HG03460 (cell line): ENCODE measurements at regions not wholly inside any gene's neighbourhood (a gene's known extent, or its start where the extent isn't known, plus 50 kb on each side); places are given as distances from the start of the nearest gene placed in this dataset.
"Not testable (repeated sequence)": the region's sequence is repeated elsewhere in the genome, so short reads cannot be mapped to it uniquely, and the experiment has no call there.

Source experiments
- ATAC-seq: cut with Tn5 transposase; IDR thresholded peaks from one replicate; pipeline ENCODE4 v1.9.1; 2021; ENCODE audit not compliant: unreplicated experiment

DNA sequence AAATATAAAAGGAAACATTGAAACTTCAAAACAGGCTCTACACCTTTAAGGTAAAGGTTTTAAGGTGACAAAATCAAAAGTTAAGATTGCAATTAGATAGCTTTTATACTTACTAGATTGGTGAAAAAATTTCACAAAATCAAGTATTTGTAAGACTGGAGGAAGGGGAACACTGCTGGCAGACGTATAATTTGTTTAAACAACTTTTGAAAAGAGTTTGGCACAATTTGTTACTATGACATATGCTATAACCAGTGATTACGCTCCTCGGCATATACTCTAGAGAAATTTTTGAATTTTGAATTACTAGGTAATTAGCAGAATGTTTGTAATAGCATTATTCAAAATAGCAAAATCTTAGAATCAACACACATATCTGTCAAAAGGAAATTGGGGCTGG lies 425.0 kb downstream of the LRRIQ3 start:
- no peak for ATAC-seq

DNA sequence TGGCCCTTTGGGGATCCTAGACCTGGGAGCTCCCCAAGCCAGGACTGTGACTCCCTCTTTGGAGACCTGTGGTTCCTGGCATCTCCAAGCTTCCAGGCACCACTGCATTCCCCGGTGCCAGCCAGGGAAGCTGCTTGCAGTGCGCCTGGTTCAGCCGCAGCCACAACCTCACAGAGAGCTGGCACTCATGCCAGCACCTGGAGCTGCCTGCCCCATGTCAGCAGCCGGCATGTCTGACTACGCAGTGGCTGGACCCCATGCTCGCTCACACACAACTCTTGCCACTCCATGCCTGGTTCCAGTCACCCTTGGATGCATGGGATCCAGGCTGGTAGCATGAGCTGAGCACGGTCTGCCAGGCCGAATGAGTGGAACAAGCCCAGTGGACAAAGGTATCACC lies 426.6 kb downstream of the LRRIQ3 start:
- ATAC-seq: no peak

DNA sequence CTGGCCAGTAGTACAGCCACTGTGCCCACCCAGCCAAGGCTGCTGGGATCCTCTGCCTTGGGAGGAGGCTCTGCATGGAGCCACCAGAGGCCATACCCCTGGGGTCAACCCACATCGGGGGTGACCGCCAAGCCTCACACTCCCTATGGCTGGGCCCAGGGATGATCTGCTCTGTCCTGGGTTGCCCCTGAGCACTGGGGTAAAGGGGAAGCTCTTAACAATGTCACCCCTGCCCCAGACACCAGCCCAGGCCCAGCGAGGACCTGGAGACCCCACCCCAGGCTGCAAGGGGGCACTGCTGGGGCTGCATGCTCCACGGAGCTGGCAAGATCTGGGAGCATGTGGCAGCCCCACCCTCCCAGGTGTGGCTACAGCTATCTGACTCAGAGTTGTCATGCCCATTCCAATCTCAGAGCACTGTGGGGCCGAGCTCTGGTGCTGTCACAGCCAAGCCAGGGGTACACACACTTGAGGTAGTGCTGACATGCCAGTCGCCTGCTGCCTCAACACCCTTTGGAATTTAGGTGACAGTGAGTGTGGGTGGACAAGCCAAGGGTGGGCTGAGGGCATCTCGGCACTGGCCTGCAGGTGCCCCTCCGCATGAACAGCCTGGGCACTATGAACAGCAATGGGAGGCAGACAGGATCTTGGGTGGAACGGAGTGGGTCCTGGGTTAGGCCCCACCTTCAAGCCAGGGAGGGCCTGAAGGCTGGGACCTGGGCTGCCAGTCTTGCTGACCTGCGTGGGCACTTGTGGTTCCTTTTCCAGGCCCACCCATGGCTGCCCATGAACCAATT lies 427.7 kb downstream of the LRRIQ3 start:
- no peak for ATAC-seq

DNA sequence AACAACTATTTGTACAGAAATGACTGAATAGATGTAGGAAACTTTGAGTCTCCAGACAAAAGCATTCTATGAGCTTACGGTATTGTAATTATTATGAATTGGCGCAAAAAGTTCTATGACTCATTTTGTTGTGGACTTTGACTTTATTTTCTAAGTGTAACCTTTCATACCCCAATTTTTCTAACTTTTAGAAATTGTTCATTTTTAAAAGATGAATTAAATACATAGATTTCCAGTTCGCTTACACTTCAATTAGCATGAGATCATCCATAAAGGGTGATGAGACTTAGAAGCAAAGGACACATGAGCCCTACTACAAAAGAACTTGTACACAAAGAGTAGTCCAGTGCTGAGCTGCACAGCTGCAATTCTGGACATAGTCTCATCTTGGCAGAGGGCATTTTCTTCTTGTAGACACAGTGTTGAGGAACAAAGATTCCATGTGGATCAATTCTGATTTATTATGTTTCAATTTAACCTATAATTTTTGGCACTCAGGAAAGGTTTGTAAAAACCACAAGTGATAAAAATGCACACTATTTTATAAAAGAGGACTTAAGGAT lies 431.1 kb downstream of the LRRIQ3 start:
- ATAC-seq: no peak

DNA sequence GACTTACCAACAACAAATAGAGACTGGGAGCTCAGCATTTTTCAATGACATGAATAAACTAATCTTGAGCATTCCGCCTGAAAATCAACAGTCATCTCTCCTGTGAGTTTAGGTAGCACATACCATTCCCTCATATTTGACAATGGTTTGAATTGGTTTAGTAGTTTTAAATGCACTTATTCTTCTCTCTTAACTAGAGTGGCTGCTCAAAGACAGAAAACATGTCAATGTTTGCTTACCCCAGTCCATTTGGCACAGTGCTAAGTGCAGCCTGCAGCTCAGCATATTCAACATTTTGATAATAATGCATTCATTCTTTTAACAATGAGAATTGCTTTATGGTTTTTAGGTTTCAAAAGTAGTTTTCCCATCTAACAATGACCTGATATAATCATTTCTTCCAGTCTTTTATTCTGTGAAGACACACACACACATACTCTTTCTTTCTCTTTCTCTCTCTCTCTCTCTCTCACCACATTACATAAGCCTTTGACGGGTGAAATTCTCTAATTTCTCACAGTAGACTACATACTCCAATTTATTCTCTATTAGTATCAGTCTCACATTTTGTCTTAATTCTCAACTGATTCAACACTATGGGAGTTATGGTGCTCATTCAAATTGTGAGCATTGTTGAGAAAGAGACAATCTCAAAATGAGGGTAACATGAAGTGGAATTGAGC lies 432.3 kb downstream of the LRRIQ3 start:
- no peak for ATAC-seq

DNA sequence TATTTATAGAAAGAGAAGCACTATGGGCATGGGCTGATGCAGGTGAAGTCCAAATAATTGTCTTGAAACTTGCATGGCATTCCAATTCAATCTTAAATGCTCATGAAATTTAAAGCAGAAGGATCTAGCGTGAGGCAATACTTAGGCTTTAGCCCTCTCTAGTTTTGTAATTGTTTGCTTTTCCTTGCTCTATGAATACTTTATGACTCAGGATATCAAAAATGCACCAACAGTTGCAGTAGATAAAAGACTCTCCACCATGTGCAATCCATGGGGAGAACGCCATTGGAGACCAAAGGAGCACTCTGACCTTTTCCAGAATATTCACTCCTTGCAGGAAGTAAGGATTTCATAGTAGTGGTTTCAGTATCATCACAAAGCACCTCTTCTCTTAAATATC lies 436.4 kb downstream of the LRRIQ3 start:
- ATAC-seq: no peak

DNA sequence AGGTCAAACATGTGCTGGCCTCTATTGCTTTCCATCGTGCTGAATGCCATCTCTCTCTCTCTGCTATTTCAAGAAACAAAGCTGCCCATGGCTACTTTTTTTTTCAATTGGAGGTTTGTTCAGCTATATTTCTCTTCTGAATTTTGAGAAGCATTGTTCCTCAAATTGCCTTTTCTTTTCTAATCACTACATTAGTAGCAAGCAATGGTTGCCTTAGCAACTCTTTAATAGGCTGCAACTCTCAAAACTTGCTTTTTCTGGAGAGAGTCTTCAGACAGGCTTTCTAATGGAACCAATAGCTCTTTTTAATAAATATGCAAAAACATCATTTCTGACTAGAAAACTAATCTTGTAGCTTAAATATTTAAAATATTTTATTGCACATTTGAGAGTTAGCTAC lies 439.0 kb downstream of the LRRIQ3 start:
- ATAC-seq: no peak

DNA sequence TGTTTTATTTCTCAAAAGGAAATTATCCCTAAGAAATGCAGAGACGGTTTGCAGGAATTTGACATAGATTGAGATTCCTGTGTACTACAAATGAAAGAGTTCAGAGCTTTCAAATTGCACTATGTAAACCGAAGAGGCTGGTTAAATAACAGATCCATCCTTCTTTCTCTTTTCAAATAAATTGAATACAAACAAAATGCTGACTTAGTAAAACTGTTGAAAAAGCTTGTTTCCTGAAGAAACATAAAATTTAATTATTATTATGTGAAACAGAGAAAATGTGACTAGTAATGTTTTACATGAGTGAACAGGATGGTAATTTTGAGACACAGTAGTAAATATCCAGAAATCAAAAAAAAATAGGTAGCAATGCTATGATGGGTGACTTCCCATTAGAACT lies 441.2 kb downstream of the LRRIQ3 start:
- no peak for ATAC-seq

DNA sequence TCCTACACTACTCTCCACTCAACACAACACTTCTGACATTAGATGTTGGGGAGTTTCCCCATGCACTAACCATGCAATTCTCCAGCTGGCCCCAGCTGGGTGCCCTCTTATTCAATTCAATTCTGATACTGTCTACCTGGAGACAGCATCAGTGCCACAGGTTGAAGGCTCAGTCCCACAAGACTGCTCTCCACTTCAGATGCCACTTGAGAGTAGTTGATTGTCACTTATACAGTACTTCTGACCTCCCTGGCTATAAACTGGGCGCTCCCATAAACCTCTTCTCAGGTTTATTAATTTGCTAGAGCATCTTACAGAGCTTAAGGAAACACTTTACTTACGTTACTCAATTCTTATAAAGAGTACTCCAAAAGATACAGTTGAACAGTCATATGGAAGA lies 442.3 kb downstream of the LRRIQ3 start:
- ATAC-seq: no peak

DNA sequence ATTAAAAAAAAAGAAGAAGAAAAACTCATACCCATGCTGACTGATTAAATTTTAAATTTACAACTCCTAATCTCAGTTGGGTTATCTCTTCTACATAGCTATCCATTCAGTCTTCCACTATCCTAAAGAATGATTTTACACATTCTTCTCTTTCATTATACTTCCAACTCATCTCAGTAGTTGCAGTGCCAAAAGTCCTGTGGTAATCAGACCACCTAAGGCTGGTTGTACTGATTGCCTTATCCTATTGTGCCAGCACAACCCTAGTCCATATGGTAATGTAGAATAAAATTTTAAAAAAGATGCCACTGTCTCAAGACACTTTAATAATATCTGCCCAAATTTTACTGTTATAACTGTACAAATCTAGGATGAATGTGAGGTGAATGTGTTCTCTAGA lies 448.0 kb downstream of the LRRIQ3 start:
- ATAC-seq: no peak

DNA sequence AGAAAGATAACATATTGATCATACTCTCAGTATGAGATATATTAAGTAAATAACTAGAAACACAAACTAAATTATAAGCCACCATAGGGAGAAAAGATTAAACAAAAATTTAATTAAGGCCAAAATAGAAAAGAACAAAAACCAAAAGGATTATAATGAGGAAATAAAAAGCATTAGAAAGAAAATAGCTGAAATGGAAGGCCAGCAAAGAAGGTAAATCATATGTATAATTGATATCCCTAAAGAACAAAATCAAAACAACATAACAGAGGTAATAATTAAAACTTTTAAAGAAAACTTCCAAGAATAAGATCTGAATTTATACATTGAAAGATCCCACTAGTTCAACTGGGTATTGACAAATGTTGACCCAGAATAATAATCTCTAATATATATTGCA lies 453.0 kb downstream of the LRRIQ3 start:
- ATAC-seq: no peak

DNA sequence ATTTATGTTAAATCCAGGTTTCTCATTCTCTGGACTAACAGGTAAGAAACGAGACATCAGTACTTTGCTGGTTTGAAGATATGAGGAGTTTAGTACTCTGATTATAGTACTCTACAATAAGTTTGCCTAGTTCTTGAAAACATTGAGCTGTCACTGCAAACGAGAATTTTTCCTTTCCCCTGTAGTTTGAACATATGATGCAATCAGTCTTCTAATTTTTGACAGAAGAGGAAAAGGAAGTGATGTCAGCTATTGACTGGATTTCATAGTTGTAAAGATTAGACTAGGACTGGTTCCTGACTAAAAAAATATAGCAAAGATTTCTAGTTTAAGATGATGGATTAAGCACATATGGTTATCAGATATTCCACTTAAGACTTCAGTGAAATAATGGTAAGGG lies 461.9 kb downstream of the LRRIQ3 start:
- ATAC-seq: no peak

DNA sequence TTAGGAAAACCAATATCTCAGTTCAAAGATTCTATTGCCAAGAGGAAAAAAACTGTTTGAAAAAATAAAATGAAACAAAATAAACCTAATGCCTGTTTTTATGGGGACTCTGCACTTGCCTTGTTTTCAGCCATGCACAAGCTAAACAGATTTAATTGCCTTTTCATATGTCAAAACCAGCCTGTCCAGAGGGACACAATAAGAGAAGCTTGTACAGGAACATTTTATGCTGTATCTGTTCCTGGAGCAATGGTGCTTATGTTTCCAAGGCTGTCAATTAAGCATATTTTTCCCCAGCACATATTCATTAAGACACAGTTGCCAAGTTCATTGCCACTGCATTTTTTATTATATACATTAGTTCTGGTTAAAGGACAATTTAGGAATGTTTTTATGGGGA lies 470.9 kb downstream of the LRRIQ3 start:
- no peak for ATAC-seq

DNA sequence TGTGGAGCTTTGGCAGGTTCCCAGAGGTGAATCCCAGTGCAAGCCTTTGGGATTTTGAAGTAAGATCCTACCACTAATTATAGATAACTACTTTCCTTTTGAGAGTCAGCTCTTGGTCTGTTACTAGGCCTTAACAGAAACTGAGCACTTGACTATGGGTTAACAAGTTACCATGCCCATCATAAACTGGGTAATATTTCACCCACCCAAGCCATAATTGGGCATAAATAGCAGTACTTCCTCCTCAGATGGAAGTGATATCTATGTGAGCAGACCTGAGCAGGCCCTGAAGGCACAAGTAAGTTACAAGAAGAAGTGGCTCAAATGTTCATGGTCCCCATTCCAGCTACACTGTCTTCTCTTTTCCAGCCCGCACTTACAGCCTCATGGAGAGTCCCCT lies 475.9 kb downstream of the LRRIQ3 start:
- ATAC-seq: no peak

DNA sequence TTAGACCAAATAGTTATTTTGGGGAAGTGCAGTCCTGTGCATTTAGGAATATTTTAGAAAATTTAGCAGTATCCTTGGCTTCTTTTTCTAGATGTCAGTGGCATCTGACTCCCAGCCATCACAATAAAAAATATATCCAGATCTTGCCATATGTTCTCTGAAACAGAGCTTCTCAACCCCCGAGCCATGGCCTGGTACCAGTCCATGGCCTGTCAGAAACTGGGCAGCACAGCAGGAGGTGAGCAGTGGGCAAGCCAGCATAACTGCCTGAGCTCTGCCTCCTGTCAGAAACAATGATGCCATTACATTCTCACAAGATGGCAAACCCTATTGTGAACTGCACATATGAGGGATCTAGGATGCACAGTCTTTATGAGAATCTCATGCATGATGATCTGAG lies 480.0 kb downstream of the LRRIQ3 start:
- ATAC-seq: no peak

DNA sequence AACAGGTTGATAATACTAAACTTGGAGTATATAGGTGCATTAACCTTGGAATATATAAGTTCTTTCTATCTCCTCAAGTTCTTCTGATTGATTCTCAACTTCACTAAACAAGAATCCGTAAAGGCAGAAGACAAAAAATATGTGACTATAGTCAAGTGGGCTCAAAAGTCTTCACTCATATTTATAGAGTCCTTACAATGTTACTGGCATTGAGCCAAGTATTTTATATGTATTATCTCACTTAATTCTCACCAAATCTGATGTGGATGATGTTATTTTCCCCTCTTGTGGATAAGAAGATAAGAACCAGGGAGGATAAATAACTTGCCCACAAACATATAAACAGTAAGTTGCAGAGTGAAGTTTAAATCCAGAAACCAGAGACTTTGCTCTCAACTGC lies 486.9 kb downstream of the LRRIQ3 start:
- no peak for ATAC-seq

DNA sequence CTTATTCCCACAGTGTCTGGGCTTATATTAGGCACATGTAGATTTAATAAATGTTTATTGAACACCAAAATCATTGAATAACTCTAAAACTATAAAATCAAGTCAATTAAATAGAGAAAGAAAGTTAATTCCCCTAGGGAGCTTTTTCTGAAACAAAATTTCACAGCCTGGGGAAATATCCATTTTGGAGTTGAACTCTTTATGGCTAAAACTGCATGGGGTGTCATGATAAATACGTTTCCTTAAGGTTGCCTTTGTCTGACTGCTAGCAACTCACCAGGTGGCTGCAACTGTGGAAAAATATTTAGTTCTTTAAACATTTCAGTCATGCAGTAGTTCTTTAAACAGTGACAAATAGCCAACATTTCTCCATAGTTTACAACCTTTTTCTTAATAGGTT lies 496.1 kb downstream of the LRRIQ3 start:
- no peak for ATAC-seq

DNA sequence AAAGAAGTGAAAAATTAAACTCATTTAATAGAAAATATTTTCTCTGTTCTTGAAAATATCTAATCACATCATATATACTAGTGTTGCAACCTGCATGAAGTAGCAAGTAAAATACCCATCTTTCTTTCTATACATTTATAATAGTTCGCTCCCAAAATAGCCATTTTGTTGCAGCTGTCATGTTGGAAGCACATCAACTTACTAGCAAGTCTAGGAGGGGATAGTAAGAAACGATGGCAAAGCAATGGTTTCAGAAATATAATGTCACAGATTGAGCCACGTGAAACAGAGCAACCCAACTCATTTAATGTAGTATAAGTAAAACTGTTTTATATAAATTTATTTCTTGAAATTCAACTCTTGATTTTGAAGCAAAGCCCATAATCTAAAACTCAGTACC lies 521.8 kb downstream of the LRRIQ3 start:
- no peak for ATAC-seq

DNA sequence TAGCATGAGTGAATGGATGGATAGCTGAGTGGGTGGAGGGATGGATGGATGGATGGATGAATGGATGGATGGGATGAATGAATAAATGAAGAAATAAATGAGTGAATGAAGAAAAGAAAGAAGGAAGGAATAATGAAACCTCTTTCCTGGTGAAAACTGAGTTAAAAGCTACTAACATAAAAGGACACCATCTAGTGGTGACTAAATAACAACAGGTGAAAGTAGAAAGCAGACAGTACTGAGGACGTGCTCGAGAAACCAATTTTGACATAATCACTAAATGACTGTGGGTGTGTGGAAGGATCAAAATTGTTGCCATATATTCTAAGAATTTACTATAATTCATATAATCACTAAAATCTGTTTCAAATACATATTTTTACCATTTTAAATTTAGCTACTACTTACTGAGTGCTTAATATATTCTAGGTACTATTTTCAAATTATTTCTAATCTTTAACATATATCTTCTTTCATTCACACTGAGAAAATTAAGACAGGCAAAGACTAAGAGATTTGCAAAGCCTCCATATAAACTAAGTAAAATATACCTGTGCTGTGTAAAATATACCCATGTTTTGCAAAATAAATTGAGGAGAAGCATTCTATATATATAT lies 522.9 kb downstream of the LRRIQ3 start:
- ATAC-seq: peak; percentile 73

DNA sequence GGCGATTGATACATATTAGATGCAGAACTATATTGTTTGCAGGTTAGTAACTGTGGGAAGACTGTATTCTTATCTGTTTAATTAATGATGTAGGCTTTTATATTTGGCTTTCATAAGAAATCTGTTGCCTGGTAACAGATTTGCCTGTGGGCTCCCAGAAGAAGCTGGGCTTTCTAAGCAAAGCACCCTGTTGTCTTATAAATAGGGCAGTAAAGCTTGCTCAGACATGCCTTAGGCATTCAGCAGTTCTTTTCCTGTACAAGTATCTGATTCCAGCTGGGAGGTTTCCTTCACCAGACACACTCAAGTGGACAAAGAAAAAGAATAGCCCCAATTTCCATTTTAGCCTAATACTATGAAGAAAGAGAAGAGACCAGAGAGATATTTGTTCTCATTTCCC lies 524.0 kb downstream of the LRRIQ3 start:
- ATAC-seq: no peak

DNA sequence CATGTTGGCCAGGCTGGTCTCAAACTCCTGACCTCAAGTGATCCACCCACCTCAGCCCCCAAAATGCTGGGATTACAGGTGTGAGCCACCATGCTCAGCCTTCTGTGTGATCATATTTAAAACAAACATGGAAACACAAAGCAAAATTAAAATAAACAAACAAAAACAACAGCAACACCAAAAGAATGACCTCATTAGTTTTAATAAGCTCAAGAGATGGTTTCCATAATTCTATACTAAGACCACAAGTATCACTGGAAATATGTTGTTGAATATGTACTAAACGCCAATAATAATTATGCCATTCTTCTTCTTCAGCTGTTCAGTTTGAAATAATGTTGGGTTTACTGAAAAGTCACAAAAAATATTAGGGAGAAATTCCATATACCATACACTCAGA lies 526.4 kb downstream of the LRRIQ3 start:
- ATAC-seq: no peak

DNA sequence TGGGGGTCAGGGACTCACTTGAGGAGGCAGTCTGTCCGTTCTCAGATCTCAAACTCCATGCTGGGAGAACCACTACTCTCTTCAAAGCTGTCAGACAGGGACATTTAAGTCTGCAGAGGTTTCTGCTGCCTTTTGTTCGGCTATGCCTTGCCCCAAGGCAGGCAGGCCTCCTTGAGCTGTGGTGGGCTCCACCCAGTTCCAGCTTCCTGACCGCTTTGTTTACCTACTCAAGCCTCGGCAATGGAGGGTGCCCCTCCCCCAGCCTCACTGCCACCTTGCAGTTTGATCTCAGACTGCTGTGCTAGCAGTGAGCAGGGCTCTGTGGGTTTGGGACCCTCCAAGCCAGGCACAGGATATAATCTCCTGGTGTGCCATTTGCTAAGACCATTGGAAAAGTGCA lies 530.0 kb downstream of the LRRIQ3 start:
- ATAC-seq: not testable (repeated sequence)
